Endothelial cell (in vitro differentiated cells): ENCODE measurements at regions not wholly inside any gene's neighbourhood (a gene's known extent, or its start where the extent isn't known, plus 50 kb on each side); places are given as distances from the start of the nearest gene placed in this dataset.

Experiments used
- DNase-seq: peaks from one replicate; pipeline ENCODE4 v3.0.0; 2021; ENCODE audit warnings: low spot score
- H3K27ac Mint-ChIP-seq: one replicate; pipeline ENCODE4 v1.8.0; 2021; ENCODE audit warnings: mixed read lengths, inconsistent platforms; ENCODE audit not compliant: unreplicated experiment
- H3K27me3 Mint-ChIP-seq: one replicate; pipeline ENCODE4 v1.8.0; 2021; ENCODE audit warnings: mild to moderate bottlenecking, moderate library complexity, mixed read lengths, inconsistent platforms; ENCODE audit not compliant: unreplicated experiment
- H3K36me3 Mint-ChIP-seq: one replicate; pipeline ENCODE4 v1.8.0; 2021; ENCODE audit warnings: mild to moderate bottlenecking, low read depth, mixed read lengths, inconsistent platforms; ENCODE audit not compliant: unreplicated experiment
- H3K4me1 Mint-ChIP-seq: one replicate; pipeline ENCODE4 v1.8.0; 2021; ENCODE audit warnings: mild to moderate bottlenecking, mixed read lengths, inconsistent platforms; ENCODE audit not compliant: unreplicated experiment
- H3K4me3 Mint-ChIP-seq: one replicate; pipeline ENCODE4 v1.8.0; 2021; ENCODE audit warnings: mild to moderate bottlenecking, mixed read lengths, inconsistent platforms; ENCODE audit not compliant: unreplicated experiment
- H3K9me3 Mint-ChIP-seq: one replicate; pipeline ENCODE4 v1.8.0; 2021; ENCODE audit warnings: mixed read lengths, inconsistent platforms; ENCODE audit not compliant: unreplicated experiment
- TF ChIP-seq, protein P1 (sequence below): fragments of 200-600 bp; sonication (generic); IDR thresholded peaks from one replicate; pipeline ENCODE4 v1.5.0; 2021; ENCODE audit warnings: antibody characterized with exemption; ENCODE audit not compliant: unreplicated experiment

DNA sequence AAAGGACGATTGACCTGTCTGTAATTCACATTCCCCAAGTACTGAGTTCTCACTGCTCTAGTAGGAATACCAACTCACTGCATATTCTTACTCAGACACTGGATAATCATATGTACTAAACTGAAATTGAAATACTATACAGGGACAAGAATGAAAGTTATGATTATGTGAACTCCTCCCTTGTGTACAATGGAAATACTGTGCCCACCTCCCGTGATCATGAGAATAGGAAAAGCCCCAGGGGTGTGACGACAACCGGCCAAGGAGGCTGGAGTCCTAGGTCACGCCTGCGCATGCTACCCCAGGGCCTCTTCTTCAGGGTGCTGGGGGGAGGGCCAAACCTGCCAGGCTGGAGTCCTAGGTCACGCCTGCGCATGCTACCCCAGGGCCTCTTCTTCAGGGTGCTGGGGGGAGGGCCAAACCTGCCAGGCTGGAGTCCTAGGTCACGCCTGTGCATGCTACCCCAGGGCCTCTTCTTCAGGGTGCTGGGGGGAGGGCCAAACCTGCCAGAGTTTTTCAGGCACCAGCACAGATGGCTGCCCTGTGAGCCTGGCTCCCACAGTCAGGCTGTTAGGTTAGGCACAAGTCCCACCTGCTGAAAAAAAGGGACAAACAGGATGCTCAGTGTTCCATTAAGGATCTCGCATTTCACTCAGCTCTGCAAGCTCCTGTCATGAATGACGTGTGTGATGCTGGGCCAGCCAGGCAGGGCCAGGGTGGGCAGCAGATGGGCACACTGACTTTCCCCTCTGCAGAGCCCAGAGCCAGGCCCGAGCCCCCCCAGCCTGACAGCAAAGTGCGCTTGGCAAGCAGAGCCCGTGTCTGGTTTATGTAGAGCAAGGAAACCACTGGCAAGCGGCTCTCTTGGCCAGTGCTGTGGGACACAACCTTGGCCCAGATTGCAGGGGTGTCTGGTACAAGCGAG, 107.7 kb downstream of the FOXF2 start:
- Mint-ChIP-seq H3K9me3 (no peaks in the 10 kb centered on the region), H3K27me3 (peaks cover 5% of the 10 kb centered on the region), H3K36me3 (peaks cover 3% of the 10 kb centered on the region), H3K4me3 (no peak overlapping the region), H3K4me1 (peaks cover 5% of the 10 kb centered on the region), H3K27ac (no peak overlapping the region)
- no peak for DNase-seq
- TF ChIP-seq, protein P1, sequence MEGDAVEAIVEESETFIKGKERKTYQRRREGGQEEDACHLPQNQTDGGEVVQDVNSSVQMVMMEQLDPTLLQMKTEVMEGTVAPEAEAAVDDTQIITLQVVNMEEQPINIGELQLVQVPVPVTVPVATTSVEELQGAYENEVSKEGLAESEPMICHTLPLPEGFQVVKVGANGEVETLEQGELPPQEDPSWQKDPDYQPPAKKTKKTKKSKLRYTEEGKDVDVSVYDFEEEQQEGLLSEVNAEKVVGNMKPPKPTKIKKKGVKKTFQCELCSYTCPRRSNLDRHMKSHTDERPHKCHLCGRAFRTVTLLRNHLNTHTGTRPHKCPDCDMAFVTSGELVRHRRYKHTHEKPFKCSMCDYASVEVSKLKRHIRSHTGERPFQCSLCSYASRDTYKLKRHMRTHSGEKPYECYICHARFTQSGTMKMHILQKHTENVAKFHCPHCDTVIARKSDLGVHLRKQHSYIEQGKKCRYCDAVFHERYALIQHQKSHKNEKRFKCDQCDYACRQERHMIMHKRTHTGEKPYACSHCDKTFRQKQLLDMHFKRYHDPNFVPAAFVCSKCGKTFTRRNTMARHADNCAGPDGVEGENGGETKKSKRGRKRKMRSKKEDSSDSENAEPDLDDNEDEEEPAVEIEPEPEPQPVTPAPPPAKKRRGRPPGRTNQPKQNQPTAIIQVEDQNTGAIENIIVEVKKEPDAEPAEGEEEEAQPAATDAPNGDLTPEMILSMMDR: no peak

DNA sequence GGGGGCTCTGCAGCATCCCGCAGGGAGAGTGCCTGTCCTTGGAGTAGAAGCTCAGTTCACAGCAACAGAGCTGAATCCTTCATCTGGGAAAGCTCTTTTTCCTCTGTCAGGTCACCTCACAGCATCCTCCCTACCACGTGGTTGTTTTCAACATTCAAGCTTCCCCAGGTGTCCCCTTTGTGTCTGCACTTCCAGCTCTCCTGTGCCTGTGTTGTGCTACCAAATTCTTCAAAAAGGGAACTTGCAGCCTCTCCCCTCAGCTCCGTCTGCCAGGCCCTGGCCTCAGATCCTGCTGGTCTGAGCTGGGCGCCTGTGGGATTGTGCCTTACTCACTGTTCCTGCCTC, 108.4 kb downstream of the FOXF2 start:
- Mint-ChIP-seq H3K4me1 (peaks cover 7% of the 10 kb centered on the region), H3K4me3 (no peak overlapping the region), H3K27me3 (peaks cover 5% of the 10 kb centered on the region), H3K27ac (no peak overlapping the region), H3K36me3 (peaks cover 3% of the 10 kb centered on the region), H3K9me3 (no peaks in the 10 kb centered on the region)
- no peak for DNase-seq
- TF ChIP-seq, protein P1: no peak

DNA sequence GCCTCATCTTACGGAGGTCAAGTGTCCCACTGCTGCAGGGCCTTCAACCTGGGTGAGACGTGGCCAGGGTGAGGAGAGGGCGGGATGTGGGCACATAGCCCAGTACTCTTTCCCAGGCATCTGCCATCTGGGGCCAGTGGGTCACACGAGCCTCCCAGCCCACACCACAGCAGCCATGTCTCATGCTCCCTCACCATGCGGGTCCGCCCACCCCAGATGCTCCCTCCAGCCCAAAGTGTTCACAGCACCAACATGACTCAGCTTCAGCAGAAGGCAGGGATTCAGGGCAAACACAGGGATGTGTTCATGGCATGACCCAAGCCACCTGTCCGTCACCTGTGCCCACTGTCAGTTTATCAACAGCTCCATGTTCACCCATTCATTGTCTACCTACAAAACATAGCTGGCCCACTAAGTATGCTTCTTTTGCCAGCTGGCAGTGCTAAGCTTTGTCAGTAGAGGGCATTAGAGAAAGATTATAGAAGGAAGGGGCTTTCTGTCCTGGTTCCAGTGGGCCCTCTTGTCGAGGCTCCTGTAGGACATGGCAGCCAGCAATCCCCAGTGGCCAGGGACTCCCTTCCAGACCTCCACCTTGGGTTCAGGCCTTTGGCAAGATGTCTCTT, 109.2 kb downstream of the FOXF2 start:
- TF ChIP-seq, protein P1: no peak
- no peak for DNase-seq
- Mint-ChIP-seq H3K27me3 (peaks cover 5% of the 10 kb centered on the region), H3K9me3 (no peaks in the 10 kb centered on the region), H3K36me3 (peaks cover 3% of the 10 kb centered on the region), H3K4me1 (peaks cover 7% of the 10 kb centered on the region), H3K4me3 (no peak overlapping the region), H3K27ac (no peak overlapping the region)

DNA sequence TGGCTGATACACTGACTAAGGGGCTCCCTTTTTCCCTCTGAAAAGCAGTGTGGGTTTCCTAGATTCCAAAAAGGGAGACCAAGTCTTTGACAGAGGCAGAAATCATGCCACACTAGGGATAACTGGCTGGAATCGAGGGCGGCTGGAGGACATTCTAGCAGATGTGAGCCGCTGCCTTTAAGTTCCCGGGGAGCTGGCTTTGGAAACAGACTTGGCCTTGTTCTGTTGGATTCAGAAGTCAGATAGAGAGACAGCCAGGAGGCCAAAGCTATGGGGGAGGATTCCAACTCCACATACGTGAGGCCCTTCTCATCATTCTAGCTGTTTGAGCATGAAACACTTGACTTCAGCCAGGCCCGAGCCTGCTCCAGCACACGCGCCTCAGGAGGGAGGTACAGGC, 109.9 kb upstream of the FOXC1 start:
- H3K4me1 Mint-ChIP-seq: peaks cover 7% of the 10 kb centered on the region
- no peak overlapping the region for H3K4me3 Mint-ChIP-seq
- H3K27ac Mint-ChIP-seq: no peak overlapping the region
- TF ChIP-seq, protein P1: no peak
- H3K9me3 Mint-ChIP-seq: no peaks in the 10 kb centered on the region
- peaks cover 3% of the 10 kb centered on the region for H3K36me3 Mint-ChIP-seq
- no peak for DNase-seq
- H3K27me3 Mint-ChIP-seq: peaks cover 6% of the 10 kb centered on the region

DNA sequence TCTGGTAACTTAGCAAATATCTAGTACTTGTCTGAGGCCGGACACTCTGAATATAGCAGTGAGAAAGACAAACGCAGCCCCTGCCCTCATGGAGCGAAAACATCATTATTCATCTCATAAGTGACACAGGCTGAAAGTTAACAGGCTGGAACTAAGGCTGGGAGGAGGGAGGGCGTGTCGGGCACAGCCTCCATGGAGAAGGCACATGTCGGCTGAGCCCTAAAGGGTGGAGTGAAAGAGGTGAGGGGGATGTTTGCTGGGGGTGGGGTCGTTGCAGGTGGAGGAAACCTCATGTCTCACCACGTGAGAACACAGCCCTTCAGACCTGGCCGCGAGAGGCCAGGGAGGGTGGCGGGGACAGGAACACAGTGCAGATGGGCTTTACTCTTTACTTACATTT, 108.8 kb upstream of the FOXC1 start:
- Mint-ChIP-seq H3K36me3 (peaks cover 3% of the 10 kb centered on the region), H3K27me3 (peaks cover 6% of the 10 kb centered on the region), H3K4me3 (no peak overlapping the region), H3K27ac (no peak overlapping the region), H3K4me1 (peaks cover 7% of the 10 kb centered on the region), H3K9me3 (no peaks in the 10 kb centered on the region)
- TF ChIP-seq, protein P1: no peak
- no peak for DNase-seq
